ENCODE measurements at regions not wholly inside any gene's neighbourhood (a gene's known extent, or its start where the extent isn't known, plus 50 kb on each side); places are given as distances from the start of the nearest gene placed in this dataset.

DNA sequence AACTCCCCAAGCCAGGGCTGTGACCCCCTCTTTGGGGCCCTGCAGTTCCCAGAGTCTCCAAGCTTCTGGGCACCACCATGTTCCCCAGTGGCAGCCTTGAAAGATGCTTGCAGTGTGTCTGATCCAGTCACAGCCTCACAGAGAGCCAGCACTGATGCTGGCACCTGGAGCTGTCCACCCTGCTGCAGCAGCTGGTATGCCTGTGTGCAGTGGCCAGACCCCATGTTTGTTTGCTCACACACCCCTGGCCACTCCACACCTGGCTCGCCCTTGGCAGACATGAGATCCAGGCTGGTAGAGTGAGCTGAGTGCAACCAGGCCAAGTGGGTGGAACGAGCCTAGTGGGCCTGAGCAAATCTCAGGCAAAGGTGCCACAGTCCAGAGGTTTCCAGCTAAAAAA, 106.0 kb downstream of the C9orf50 start:
- 88% methylated on average over 2 of the region's 2 CpGs for WGBS
- intact Hi-C loops (cut with DNase I), result no loop called here
- H3K27me3 ChIP-seq, result no peaks in the 10 kb centered on the region
- H3K4me3 ChIP-seq, result no peak overlapping the region
- no peak for TF ChIP-seq POLR2A (IDR thresholded peaks at IDR 0.05; ENCODE audit: low read depth)
- TF ChIP-seq, protein P1, sequence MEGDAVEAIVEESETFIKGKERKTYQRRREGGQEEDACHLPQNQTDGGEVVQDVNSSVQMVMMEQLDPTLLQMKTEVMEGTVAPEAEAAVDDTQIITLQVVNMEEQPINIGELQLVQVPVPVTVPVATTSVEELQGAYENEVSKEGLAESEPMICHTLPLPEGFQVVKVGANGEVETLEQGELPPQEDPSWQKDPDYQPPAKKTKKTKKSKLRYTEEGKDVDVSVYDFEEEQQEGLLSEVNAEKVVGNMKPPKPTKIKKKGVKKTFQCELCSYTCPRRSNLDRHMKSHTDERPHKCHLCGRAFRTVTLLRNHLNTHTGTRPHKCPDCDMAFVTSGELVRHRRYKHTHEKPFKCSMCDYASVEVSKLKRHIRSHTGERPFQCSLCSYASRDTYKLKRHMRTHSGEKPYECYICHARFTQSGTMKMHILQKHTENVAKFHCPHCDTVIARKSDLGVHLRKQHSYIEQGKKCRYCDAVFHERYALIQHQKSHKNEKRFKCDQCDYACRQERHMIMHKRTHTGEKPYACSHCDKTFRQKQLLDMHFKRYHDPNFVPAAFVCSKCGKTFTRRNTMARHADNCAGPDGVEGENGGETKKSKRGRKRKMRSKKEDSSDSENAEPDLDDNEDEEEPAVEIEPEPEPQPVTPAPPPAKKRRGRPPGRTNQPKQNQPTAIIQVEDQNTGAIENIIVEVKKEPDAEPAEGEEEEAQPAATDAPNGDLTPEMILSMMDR (IDR thresholded peaks at IDR 0.05), result no peak
- no peak for TF ChIP-seq EP300 (IDR thresholded peaks at IDR 0.05)
- TF ChIP-seq POLR2AphosphoS5 (IDR thresholded peaks at IDR 0.05), result no peak
- H3K36me3 ChIP-seq, result no peaks in the 10 kb centered on the region
- H3K27ac ChIP-seq (replicated peaks in 1 of 4), result no peak overlapping the region
- no peak for DNase-seq (ENCODE audit: extremely low spot score)
- peaks cover 0 to 30% (median 13%) of the 10 kb centered on the region in 4 donors for H3K9me3 ChIP-seq
- no peaks in the 10 kb centered on the region for H3K4me1 ChIP-seq

DNA sequence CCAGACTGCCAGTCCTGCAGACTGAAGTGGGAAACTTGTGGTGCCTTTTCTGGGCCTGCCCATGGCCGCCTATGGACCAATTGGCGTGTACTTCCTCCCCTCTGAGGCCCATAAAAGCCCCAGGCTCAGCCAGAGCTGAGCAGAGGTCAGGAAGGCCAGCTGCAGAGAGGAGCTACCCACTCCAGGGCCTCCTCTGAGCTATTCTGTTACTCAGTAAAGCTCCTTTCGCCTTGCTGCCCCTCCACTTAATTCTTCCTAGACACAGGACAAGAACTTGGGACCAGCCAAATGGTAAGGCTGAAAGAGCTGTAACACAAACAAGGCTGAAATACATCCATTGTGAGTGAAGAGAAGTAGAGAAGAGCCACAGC, 106.4 kb downstream of the C9orf50 start:
- 75% methylated on average over 1 of the region's 3 CpGs for WGBS
- Histone ChIP-seq H3K27me3 (no peaks in the 10 kb centered on the region), H3K36me3 (no peaks in the 10 kb centered on the region), H3K27ac (replicated peaks in 1 of 4) (no peak overlapping the region), H3K9me3 (peaks cover 0 to 34% (median 15%) of the 10 kb centered on the region in 4 donors), H3K4me3 (no peak overlapping the region), H3K4me1 (no peaks in the 10 kb centered on the region)
- DNase-seq (ENCODE audit: extremely low spot score), result no peak
- intact Hi-C loops (cut with DNase I), result no loop called here
- TF ChIP-seq EP300 (IDR thresholded peaks at IDR 0.05), result no peak
- TF ChIP-seq POLR2A (IDR thresholded peaks at IDR 0.05; ENCODE audit: low read depth), result no peak
- TF ChIP-seq, protein P1 (IDR thresholded peaks at IDR 0.05), result no peak
- no peak for TF ChIP-seq POLR2AphosphoS5 (IDR thresholded peaks at IDR 0.05)

DNA sequence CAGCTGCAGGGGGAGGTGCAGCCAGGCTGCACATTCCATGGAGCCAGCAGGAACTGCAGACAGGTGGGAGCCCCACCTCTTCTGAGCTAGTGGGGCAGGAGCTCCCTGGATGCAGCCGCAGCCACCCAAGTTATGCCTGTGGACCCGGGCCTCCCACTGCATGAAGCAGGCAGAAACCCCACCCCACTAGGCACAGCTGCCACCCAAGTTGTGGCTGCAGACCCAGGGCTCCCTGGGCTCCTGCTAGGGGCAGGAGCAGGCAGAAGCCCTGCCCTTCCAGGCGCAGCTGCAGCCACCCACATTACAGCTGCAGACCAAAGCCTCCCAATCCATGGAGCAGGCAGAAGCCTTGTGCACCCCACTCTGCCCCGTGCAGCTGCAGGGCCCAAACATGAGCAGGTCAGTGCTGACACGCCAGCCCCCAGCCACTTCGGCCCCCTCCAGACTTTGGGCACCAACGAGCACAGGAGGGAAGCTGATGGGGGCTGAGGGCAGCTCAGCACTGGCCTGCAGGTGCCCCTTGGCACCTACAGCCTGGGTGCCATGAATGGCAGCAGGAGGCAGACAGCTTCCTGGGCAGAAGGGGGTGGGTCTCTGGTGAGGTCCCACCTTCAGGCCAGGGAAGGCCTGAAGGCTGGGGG, 106.9 kb downstream of the C9orf50 start:
- Histone ChIP-seq H3K27me3 (no peaks in the 10 kb centered on the region), H3K4me1 (no peaks in the 10 kb centered on the region), H3K36me3 (no peaks in the 10 kb centered on the region), H3K4me3 (no peak overlapping the region), H3K27ac (replicated peaks in 1 of 4) (no peak overlapping the region), H3K9me3 (peaks cover 0 to 34% (median 16%) of the 10 kb centered on the region in 4 donors)
- no peak for TF ChIP-seq POLR2AphosphoS5 (IDR thresholded peaks at IDR 0.05)
- TF ChIP-seq POLR2A (IDR thresholded peaks at IDR 0.05; ENCODE audit: low read depth), result no peak
- no peak for TF ChIP-seq EP300 (IDR thresholded peaks at IDR 0.05)
- TF ChIP-seq, protein P1 (IDR thresholded peaks at IDR 0.05), result no peak
- WGBS, result 85% methylated on average over 5 of the region's 7 CpGs
- no peak for DNase-seq (ENCODE audit: extremely low spot score)
- intact Hi-C loops (cut with DNase I), result no loop called here

DNA sequence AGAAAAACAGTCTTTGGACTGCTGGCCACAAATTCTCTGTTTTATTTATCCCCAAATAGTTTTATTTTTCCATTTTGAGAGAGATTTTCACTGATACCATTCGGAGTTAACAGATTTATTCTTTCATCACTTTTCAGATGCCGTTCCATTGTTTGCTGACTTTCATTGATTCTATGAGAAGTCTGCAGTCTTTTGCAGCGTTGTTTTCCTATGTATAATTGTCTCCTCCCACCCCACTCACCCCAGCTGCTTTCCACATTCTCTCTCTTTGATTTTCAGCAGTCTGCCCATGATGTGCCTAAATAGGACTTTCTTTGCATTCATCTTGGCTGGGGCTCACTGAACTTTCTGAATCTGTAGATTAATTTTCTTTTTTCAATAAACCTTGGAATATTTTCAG, 107.6 kb downstream of the C9orf50 start:
- Histone ChIP-seq H3K27me3 (no peaks in the 10 kb centered on the region), H3K36me3 (no peaks in the 10 kb centered on the region), H3K4me1 (no peaks in the 10 kb centered on the region), H3K4me3 (no peak overlapping the region), H3K27ac (replicated peaks in 1 of 4) (no peak overlapping the region), H3K9me3 (peaks cover 0 to 28% (median 15%) of the 10 kb centered on the region in 4 donors)
- WGBS, result 82% methylated on average over 3 of the region's 3 CpGs
- TF ChIP-seq EP300 (IDR thresholded peaks at IDR 0.05) (no peak), POLR2AphosphoS5 (IDR thresholded peaks at IDR 0.05) (no peak), POLR2A (IDR thresholded peaks at IDR 0.05; ENCODE audit: low read depth) (no peak)
- TF ChIP-seq, protein P1 (IDR thresholded peaks at IDR 0.05), result no peak
- DNase-seq (ENCODE audit: extremely low spot score), result no peak
- intact Hi-C loops (cut with DNase I), result no loop called here

Measured in esophagus muscularis mucosa (tissue), 4 donors.